ENCODE measurements at regions not wholly inside any gene's neighbourhood (a gene's known extent, or its start where the extent isn't known, plus 50 kb on each side); places are given as distances from the start of the nearest gene placed in this dataset.

DNA sequence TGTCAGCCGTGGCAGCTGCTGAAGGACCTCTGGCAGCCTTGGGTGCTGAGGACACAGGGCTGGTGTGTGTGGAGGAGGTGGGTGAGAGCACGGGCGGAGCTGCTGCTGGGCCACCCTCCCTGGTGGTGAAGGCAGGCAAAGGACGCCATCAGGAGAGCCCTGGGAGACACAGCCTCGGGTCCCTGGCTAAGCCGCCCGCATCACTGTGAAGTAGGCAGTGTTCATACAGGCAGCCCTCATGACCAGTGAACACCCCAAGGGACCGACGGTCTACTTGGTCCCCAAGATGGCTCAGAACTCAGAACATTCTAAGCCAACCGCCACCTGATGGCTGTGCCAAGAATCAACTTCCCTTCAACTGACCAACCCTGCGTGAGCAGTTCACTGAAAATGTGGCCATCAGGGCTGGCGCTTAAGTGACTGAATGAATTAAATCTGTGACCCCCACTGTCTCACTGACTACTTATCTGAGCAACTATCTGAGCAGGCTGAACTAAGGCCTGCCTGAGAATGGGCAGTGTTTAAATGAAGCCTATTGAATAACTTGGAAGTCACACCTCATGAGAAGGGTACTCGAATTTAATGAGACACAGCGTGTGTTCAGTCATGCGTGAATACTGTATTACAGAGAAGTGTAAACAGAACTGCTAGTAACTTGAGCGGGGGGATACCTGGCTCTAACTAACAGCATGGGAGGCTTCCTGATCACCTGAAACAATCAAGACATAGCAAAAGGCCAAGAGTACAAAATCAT is 54.7 kb upstream of the SIMC1 start:
- H4K8ac ChIP-seq (replicated peaks; ENCODE audit: insufficient read length, low read depth, low read length): no peak overlapping the region

More for the DNA sequence above, 54.7 kb upstream of the SIMC1 start:
- H4K20me1 ChIP-seq (ENCODE audit: control insufficient read depth, insufficient read depth, insufficient read length): no peaks in the 10 kb centered on the region
- TF ChIP-seq CTCF (conservative IDR thresholded peaks at IDR 0.05): no peak
- H2BK15ac ChIP-seq (ENCODE audit: low read depth, low read length): no peak overlapping the region
- H3T11ph ChIP-seq (ENCODE audit: low read length): no peak overlapping the region
- no peak overlapping the region for H3K9ac ChIP-seq (ENCODE audit: extremely low read depth, insufficient read length, low read length)
- no peak overlapping the region for H2BK12ac ChIP-seq (ENCODE audit: insufficient read length, low read depth, low read length)
- H3K4ac ChIP-seq (ENCODE audit: low read depth, low read length): no peak overlapping the region
- H3K56ac ChIP-seq (ENCODE audit: insufficient read length, low read depth, low read length): no peak overlapping the region
- DNase-seq: no peak
- H3K14ac ChIP-seq (ENCODE audit: insufficient read depth, low read length): no peak overlapping the region
- H2BK5ac ChIP-seq (ENCODE audit: insufficient read length, low read length): no peak overlapping the region
- Mint-ChIP-seq H3K27ac (no peak overlapping the region), H3K27me3 (ENCODE audit: low read depth) (peaks cover 40% of the 10 kb centered on the region), H3K4me1 (peaks cover 5% of the 10 kb centered on the region in 2 experiments), H3K9me3 (peaks cover 4 to 5% of the 10 kb centered on the region in 2 experiments; a peak in 4 of 5 replicates), H3K36me3 (ENCODE audit: insufficient read depth in 1 of 3, low read depth in 3 of 3) (peaks cover 0 to 4% (median 2%) of the 10 kb centered on the region in 3 experiments; a peak in 4 of 7 replicates), H3K4me3 (no peak overlapping the region)
- H3K4me1 ChIP-seq (ENCODE audit: insufficient read depth, low read length): no peaks in the 10 kb centered on the region
- H4K5ac ChIP-seq (ENCODE audit: insufficient read length, low read depth, low read length): no peak overlapping the region
- no peaks in the 10 kb centered on the region for H3K79me2 ChIP-seq (ENCODE audit: insufficient read depth, low read length)
- H3K27ac ChIP-seq (ENCODE audit: insufficient read length, low read depth, low read length): no peak overlapping the region
- H2AK5ac ChIP-seq (ENCODE audit: insufficient read length, low read length): no peak overlapping the region
- H3K79me1 ChIP-seq (ENCODE audit: insufficient read depth, low read depth, low read length, poor library complexity, severe bottlenecking): no peaks in the 10 kb centered on the region
- H3K9me3 ChIP-seq (ENCODE audit: control insufficient read depth, low read depth, low read length): no peaks in the 10 kb centered on the region
- WGBS (ENCODE audit: extremely low coverage, insufficient read length, low lambda C conversion rate): no CpG with 5 or more reads among the region's 16 CpGs
- no peak overlapping the region for H4K91ac ChIP-seq (ENCODE audit: insufficient read length, low read depth, low read length)
- H3K23ac ChIP-seq (ENCODE audit: insufficient read length, low read depth, low read length): no peak overlapping the region
- no peak overlapping the region for H2AFZ ChIP-seq (ENCODE audit: low read length)
- H2BK20ac ChIP-seq (ENCODE audit: low read depth, low read length, poor library complexity, severe bottlenecking): no peak overlapping the region
- no peak overlapping the region for H3K4me2 ChIP-seq (ENCODE audit: insufficient read depth, insufficient read length, low read length)
- H3K27me3 ChIP-seq (ENCODE audit: insufficient read depth, low read length): no peaks in the 10 kb centered on the region
- H3K18ac ChIP-seq (ENCODE audit: insufficient read length, low read depth, low read length): no peak overlapping the region
- no peak overlapping the region for H2BK120ac ChIP-seq (ENCODE audit: low read depth, low read length, poor library complexity, severe bottlenecking)
- no peaks in the 10 kb centered on the region for H3K23me2 ChIP-seq (ENCODE audit: insufficient read length, low read depth, low read length, poor library complexity, severe bottlenecking)

Measured in H9 (cell line).